Effector memory CD8-positive, alpha-beta T cell (primary cell): ENCODE measurements at regions not wholly inside any gene's neighbourhood (a gene's known extent, or its start where the extent isn't known, plus 50 kb on each side); places are given as distances from the start of the nearest gene placed in this dataset.
"Not testable (repeated sequence)": the region's sequence is repeated elsewhere in the genome, so short reads cannot be mapped to it uniquely, and the experiment has no call there.

ENCODE experiments used
- ATAC-seq: fragments of 150-1000 bp; cut with Tn5 transposase; replicated peaks from 2 replicates; pipeline ENCODE4 v1.10.0; 2021; ENCODE audit warnings: mild to moderate bottlenecking, moderate library complexity
- DNase-seq, 3 experiments: peaks; one replicate each; pipeline ENCODE4 v3.0.0; 2021
- H3K27ac Mint-ChIP-seq, 2 donors: one replicate each; pipeline ENCODE4 v1.8.0; 2022; ENCODE audit warnings: mild to moderate bottlenecking in 2 of 2, mixed read lengths in 2 of 2, moderate library complexity in 2 of 2
- H3K27me3 Mint-ChIP-seq, 2 donors: one replicate each; pipeline ENCODE4 v1.8.0; 2022; ENCODE audit warnings: mixed read lengths in 2 of 2
- H3K36me3 Mint-ChIP-seq: one replicate; pipeline ENCODE4 v1.8.0; 2022; ENCODE audit warnings: mild to moderate bottlenecking, moderate library complexity, mixed read lengths; ENCODE audit not compliant: insufficient read depth
- H3K4me1 Mint-ChIP-seq, 2 donors: one replicate each; pipeline ENCODE4 v1.8.0; 2022; ENCODE audit warnings: low read depth in 2 of 2, mixed read lengths in 2 of 2
- H3K4me3 Mint-ChIP-seq, 2 donors: one replicate each; pipeline ENCODE4 v1.8.0; 2022; ENCODE audit warnings: mild to moderate bottlenecking in 2 of 2, mixed read lengths in 2 of 2, moderate library complexity in 2 of 2
- H3K9me3 Mint-ChIP-seq, 2 donors: one replicate each; pipeline ENCODE4 v1.8.0; 2022; ENCODE audit warnings: mixed read lengths in 2 of 2

DNA sequence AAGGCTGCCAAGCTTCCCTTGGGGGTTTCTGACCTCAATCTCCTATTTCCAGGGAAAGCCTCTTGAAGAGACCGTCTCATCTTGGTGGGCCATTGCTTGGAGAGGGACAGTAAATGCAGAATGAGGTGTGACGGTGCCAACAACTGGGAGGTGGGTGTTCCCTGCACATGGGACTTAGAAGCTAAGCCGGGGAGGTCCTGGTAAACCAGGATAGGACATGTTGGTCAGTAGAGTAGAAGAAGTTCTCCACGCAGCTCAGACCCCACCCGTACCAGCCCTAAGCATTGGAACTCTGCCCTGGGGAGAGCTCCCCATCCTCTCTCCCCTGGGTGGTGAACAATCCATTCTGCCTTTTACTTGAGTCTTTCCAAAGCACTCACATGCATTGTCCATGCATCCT, 92.0 kb downstream of the SOX1 start:
- Mint-ChIP-seq H3K36me3 (no peaks in the 10 kb centered on the region), H3K27ac (no peak overlapping the region), H3K27me3 (peaks cover 12 to 44% of the 10 kb centered on the region in 2 donors), H3K4me3 (no peak overlapping the region), H3K9me3 (no peaks in the 10 kb centered on the region), H3K4me1 (no peaks in the 10 kb centered on the region)
- ATAC-seq (no peak), DNase-seq (no peak)

DNA sequence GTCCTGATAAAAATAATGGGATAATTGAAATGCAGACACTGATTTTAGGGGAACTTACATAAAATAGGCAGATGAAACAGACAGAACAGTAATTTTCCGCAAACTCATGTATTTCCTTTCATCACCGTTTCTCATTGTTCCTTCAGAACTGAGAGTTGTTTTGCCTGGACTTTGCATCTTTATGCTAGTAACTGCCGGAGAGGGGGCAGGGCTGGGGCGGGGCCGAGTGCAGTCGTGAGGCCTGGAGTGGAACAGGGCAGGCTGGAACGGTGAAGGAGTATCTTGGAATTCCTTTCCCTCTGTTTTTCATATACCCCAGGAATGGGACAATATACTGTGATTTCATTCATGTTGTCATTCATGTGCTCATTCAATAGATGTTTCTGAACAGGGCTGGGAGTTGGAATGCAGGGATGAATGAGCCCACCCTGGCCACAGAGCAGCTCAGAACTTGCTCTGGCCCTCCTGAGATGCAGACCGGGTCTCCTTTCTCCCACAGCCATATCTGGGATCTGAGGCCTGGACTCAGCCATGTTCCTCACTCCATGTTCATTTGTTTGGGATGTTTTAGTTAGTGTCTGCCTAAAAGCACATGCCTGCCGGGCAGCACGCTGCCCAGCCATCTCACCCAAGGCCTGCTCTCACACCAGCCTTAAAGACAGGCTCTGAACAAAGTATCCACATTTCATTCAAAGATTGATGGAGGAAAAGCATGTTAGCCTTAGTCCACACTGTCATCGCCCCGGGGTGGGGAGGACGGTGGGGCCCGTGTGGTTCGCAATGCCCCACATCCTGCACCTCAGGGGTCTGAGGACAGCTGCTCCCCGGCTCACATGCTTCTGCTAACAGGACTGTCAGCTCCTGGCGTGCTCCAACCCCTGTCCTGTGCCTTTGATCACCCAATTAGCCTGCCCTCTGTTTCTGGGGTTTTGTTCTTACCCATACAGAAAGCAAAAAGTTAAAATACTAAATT, 92.9 kb downstream of the SOX1 start:
- DNase-seq (no peak), ATAC-seq (no peak)
- H3K27me3 Mint-ChIP-seq: peaks cover 12 to 41% of the 10 kb centered on the region in 2 donors
- no peak overlapping the region for H3K27ac Mint-ChIP-seq
- H3K9me3 Mint-ChIP-seq: no peaks in the 10 kb centered on the region
- H3K36me3 Mint-ChIP-seq: no peaks in the 10 kb centered on the region
- no peaks in the 10 kb centered on the region for H3K4me1 Mint-ChIP-seq
- H3K4me3 Mint-ChIP-seq: no peak overlapping the region

DNA sequence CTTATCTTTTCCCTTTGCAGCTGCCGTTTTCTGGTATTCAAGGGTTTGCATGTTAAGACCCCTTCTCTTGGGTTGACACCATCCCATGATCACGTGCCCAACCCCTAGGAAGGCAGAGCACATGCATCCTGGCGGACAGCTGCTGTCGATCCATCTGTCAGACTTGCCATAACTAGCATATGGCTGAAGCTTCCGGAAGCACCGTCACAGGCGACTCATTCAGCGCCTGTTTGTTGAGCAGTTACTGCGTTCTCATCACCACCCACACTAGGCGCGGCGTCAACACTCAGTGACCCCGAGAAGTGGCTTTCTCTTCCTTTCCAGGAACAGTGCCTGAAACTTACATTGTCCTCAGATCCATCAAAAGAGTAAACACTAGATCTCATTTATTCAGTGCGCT, 93.6 kb downstream of the SOX1 start:
- DNase-seq (no peak), ATAC-seq (no peak)
- no peaks in the 10 kb centered on the region for H3K36me3 Mint-ChIP-seq
- no peak overlapping the region for H3K27ac Mint-ChIP-seq
- H3K9me3 Mint-ChIP-seq: no peaks in the 10 kb centered on the region
- no peak overlapping the region for H3K4me3 Mint-ChIP-seq
- no peaks in the 10 kb centered on the region for H3K4me1 Mint-ChIP-seq
- peaks cover 12 to 47% of the 10 kb centered on the region in 2 donors for H3K27me3 Mint-ChIP-seq

DNA sequence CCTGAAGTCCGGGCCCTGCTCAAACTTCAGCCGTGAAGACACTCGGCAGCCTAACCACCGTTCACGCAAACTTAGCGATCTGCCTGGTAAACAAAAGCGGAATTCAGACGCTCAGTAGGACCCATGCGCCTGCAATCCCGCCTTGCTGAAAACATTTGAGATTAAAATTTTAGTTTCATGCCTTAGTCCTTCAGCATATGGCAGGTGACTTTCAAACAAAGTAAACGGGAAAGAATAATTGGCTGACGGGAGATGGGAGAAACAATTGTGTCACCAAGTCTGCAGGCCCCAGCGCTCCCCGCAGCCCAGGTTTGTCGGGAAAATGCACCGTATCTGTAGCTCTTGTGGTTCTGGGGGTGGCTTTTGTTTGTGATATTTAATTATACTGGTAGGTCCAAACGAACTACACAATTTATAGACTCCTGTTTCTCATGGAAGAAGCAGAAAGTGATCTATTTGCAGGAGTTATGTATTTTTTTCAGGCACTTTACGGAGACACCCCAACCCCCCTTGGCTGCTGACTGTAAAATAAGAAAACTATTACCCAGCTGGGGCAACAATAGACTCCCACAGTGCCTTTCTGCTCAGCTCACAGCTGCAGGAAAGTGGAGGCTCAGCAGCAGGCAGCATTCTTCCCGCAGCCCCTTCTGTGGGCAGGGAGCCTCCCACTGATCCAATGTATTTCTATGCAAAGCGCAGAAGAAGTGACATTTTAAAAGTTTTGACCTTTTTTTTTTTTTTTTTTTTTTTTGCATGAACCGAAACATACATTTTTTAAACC, 94.8 kb downstream of the SOX1 start:
- Mint-ChIP-seq H3K4me3 (no peak overlapping the region), H3K36me3 (no peaks in the 10 kb centered on the region), H3K27me3 (peaks cover 20 to 57% of the 10 kb centered on the region in 2 donors), H3K4me1 (no peaks in the 10 kb centered on the region), H3K27ac (no peak overlapping the region), H3K9me3 (no peaks in the 10 kb centered on the region)
- DNase-seq: no peak
- ATAC-seq: no peak

DNA sequence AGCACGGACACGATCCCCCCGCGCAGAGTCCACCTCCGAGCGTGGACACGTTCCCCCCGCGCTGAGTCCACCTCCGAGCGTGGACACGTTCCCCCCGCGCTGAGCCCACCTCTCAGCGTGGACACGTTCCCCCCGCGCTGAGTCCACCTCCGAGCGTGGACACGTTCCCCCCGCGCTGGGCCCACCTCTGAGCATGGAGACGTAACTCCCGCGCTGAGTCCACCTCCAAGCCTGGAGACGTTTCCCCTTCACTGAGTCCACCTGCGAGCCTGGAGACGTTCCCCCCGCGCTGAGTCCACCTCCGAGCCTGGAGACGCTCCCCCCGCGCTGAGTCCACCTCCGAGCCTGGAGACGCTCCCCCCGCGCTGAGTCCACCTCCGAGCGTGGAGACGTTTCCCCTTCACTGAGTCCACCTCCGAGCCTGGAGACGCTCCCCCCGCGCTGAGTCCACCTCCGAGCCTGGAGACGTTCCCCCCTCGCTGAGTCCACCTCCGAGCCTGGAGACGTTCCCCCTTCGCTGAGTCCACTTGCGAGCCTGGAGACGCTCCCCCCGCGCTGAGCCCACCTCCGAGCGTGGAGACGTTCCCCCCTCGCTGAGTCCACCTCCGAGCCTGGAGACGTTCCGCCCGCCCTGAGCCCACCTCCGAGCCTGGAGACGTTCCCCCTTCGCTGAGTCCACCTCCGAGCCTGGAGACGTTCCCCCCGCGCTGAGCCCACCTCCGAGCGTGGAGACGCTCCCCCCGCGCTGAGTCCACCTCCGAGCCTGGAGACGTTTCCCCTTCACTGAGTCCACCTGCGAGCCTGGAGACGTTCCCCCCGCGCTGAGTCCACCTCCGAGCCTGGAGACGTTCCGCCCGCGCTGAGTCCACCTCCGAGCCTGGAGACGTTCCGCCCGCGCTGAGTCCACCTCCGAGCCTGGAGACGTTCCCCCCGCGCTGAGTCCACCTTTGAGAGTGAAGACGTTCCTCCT, 97.0 kb downstream of the SOX1 start:
- not testable (repeated sequence) for DNase-seq, ATAC-seq

DNA sequence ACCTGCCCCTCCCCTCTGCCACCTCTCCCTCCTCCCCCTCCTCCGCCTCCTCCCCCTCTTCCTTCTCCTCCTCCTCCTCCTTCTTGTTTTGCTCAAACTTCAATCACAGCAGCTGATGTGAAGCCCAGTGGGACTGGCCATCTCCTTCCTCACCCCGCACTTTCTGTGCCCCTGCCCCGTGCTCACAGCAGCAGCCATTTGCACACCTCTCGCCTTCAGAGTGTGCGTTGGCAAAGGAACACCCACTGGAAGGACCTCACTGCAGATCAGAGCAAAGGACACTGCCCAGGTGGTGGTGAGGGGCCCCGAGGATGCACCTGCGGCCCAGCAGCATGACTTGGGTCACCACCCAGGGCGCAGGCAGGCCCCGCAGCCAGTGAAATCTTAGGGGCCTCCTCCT, 98.8 kb downstream of the SOX1 start:
- no peak overlapping the region for H3K27ac Mint-ChIP-seq
- peaks cover 13 to 33% of the 10 kb centered on the region in 2 donors for H3K27me3 Mint-ChIP-seq
- no peaks in the 10 kb centered on the region for H3K4me1 Mint-ChIP-seq
- DNase-seq (no peak), ATAC-seq (no peak)
- H3K4me3 Mint-ChIP-seq: no peak overlapping the region
- H3K9me3 Mint-ChIP-seq: peaks cover 0 to 4% of the 10 kb centered on the region in 2 donors
- no peaks in the 10 kb centered on the region for H3K36me3 Mint-ChIP-seq

More for the DNA sequence above, 97.0 kb downstream of the SOX1 start:
- H3K27ac Mint-ChIP-seq, H3K4me3 Mint-ChIP-seq, H3K9me3 Mint-ChIP-seq, H3K4me1 Mint-ChIP-seq, H3K36me3 Mint-ChIP-seq: not testable (repeated sequence)
- H3K27me3 Mint-ChIP-seq: peaks cover 14 to 50% of the 10 kb centered on the region in 2 donors

DNA sequence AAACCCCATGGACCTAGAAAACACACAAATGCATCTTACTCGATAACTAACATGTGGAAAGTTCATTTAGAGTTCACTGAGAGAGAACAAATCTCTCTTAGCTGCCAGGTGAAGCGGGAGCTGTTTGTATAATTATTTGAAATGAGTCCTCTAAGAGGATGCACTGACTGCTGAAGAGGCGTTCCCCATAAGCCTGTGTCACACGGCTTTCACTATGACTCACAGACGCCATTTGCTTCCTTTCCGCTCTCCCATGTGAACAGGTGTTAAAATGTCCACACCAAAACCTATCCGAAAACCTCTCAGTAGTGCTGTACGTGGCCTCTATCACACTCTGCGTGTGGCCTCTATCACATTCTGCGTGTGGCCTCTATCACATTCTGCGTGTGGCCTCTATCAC, 101.8 kb downstream of the SOX1 start:
- Mint-ChIP-seq H3K27ac (no peak overlapping the region), H3K27me3 (peaks cover 25 to 41% of the 10 kb centered on the region in 2 donors), H3K4me3 (no peak overlapping the region), H3K36me3 (no peaks in the 10 kb centered on the region), H3K4me1 (no peaks in the 10 kb centered on the region), H3K9me3 (peaks cover 2 to 6% of the 10 kb centered on the region in 2 donors)
- no peak for ATAC-seq
- DNase-seq: no peak

DNA sequence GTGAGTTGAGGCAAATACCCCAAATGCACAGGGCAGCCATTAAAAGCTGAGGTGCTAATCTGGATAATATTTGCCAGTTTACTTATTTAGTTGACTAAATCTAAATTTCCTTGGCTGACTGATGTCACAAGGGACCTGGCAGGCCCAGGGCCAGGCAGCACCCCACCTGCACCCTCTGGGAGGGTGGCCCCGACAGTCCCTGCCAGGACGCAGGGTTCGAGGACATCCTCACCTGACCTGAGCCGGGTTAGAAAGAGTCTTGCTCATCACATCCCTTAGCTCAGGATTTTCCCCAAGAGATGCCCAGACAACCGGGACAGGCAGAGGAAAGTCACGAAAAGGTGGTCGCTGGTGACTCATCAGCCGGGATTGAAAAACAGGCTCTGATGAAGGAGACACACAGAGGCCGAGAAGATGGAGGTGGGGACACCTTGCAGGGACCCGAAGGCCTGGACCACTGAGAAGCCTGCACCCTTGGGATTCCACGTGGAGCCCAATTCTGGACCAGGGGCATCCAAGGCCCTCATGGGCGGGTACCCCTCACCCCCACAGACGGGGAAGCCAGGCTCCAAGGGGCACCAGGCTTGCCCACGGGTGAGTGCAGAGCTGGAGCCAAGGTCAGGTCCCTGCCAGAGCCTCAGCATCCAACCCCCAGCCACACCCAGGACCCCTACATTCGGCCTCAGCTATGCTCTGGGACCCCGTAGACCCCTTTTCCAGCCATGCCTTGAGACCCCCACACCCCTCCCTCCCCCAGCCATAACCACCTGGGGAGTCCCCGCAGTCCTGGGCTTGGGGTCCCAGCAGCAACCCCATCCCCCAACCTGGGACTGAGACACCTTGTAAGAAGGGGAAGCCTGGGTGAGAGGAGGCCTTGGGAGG, 103.2 kb downstream of the SOX1 start:
- ATAC-seq (no peak), DNase-seq (no peak)
- H3K36me3 Mint-ChIP-seq: no peaks in the 10 kb centered on the region
- no peaks in the 10 kb centered on the region for H3K4me1 Mint-ChIP-seq
- H3K27ac Mint-ChIP-seq: no peak overlapping the region
- H3K27me3 Mint-ChIP-seq: peaks cover 25 to 38% of the 10 kb centered on the region in 2 donors
- H3K4me3 Mint-ChIP-seq: no peak overlapping the region
- peaks cover 2 to 19% of the 10 kb centered on the region in 2 donors for H3K9me3 Mint-ChIP-seq

DNA sequence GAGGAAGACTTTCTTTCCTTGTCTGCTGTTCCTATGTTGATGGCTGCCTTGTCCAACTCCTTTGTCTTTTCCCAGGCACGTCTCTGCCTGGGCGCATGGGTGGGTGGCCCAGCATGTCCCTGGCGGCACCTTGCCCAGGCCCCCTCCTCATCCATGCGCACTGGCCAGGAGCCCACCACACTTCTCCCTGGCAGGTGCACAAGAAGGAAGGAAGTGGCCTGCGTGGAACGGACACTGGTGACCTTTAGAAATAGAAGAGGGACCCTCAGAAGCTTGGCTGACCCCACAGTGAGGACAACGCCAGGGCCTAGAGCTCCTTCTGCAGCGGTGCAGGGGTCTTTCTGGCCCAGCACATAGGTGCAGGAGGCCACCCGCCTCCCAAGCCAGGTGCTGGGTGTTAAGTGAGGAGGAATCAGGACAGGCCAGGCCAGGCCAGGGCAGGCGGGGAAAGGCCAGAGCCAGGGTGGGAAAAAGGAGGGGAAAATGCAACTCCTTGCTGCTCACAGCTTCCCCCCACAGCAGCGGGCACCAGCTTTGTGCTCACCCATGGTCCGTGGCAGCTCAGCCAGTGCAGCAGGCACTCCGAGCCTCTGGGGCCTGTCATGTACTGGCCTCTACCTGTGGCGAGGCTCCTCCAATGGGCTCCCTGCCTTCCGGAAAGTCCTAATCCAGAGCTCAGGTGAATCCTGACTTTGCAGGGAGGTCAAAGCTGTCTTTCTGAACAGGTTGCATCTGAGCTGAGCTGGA, 104.0 kb downstream of the SOX1 start:
- Mint-ChIP-seq H3K27me3 (peaks cover 22 to 30% of the 10 kb centered on the region in 2 donors), H3K4me1 (no peaks in the 10 kb centered on the region), H3K4me3 (no peak overlapping the region), H3K36me3 (no peaks in the 10 kb centered on the region), H3K27ac (no peak overlapping the region), H3K9me3 (peaks cover 2 to 21% of the 10 kb centered on the region in 2 donors)
- DNase-seq: no peak
- ATAC-seq: no peak

DNA sequence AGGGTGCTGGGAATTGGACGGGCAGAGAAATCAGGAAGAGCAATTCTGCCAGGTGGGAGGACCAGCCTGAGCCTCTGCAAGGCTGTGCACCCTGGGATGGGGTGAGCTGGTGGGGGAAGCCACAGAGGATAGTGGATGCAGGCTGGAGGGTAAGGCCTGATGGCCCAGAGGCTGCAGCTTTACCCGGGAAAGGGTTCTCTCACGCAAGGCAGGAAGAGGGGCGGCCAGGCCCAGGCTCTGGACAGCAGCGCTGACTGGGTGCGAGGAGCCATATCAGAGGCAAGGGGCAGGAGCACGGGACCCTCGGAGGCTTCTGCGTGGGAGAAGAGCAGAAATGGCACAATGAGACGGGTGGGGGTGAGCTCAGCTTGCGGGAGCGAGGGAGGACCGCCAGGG, 104.6 kb downstream of the SOX1 start:
- DNase-seq (no peak), ATAC-seq (no peak)
- Mint-ChIP-seq H3K27ac (no peak overlapping the region), H3K9me3 (peaks cover 2 to 21% of the 10 kb centered on the region in 2 donors), H3K36me3 (no peaks in the 10 kb centered on the region), H3K4me3 (no peak overlapping the region), H3K4me1 (no peaks in the 10 kb centered on the region), H3K27me3 (peaks cover 18 to 26% of the 10 kb centered on the region in 2 donors)

DNA sequence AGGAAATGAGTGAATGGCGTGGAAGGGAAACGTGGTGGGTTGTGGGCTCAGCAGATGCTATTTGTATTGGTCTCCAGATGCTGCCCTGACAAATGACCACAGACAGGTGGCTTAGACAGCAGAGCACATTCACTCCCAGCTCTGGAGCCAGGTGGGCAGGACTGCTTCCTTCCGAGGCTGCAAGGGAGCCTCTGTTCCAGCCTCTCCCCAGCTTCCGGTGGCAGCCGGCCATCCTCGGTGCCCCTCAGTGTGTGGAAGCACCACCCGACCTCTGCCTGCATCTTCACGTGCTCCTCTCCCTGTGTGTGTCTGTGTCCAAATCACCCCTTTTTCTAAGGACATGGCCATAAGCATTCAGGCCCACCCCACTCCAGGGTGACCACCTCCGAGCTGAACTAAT, 105.1 kb downstream of the SOX1 start:
- ATAC-seq: no peak
- H3K27me3 Mint-ChIP-seq: peaks cover 18 to 26% of the 10 kb centered on the region in 2 donors
- H3K4me1 Mint-ChIP-seq: no peaks in the 10 kb centered on the region
- no peak overlapping the region for H3K4me3 Mint-ChIP-seq
- no peaks in the 10 kb centered on the region for H3K36me3 Mint-ChIP-seq
- peaks cover 2 to 21% of the 10 kb centered on the region in 2 donors for H3K9me3 Mint-ChIP-seq
- H3K27ac Mint-ChIP-seq: no peak overlapping the region
- no peak for DNase-seq
